PC-3 (cell line): ENCODE measurements at regions not wholly inside any gene's neighbourhood (a gene's known extent, or its start where the extent isn't known, plus 50 kb on each side); places are given as distances from the start of the nearest gene placed in this dataset.

Source experiments
- ATAC-seq: fragments of 200-7000 bp; cut with Tn5 transposase; 2 replicates; pipeline ENCODE4 v1.9.1; 2020; ENCODE audit warnings: mild to moderate bottlenecking, moderate library complexity
- BruUV-seq: library from RNA; stranded (reverse); fragments of 400-500 nt; replicated peaks from 2 replicates; lab custom pipeline; 2021; lab: Mats Ljungman, UMichigan
- CTCF ChIA-PET: fragments of 300-600 bp; sonication (Branson Sonifier 250); formaldehyde crosslinking; loops from one replicate; lab custom pipeline; 2022; ENCODE audit warnings: antibody characterized with exemption; lab: Charles Lee
- POLR2A ChIA-PET: fragments of 300-600 bp; sonication (Branson Sonifier 250); formaldehyde crosslinking; loops from one replicate; lab custom pipeline; 2022; ENCODE audit warnings: antibody characterized with exemption; ENCODE audit not compliant: unreplicated experiment; lab: Charles Lee
- DNase-seq: peaks from one replicate; pipeline ENCODE4 v3.0.0-alpha.2; 2015
- H2AFZ ChIP-seq: fragments of 300-600 bp; sonication (generic); 2 replicates; pipeline ENCODE4 v1.6.0; 2016; ENCODE audit warnings: antibody characterized with exemption, low read length
- H3F3A ChIP-seq: fragments of 300-600 bp; sonication (generic); one replicate; pipeline ENCODE4 v1.6.0; 2017; ENCODE audit warnings: antibody characterized with exemption, low read length, control low read depth, mild to moderate bottlenecking; ENCODE audit not compliant: unreplicated experiment
- H3K27ac ChIP-seq: fragments of 300-600 bp; sonication (generic); 2 replicates; pipeline ENCODE4 v1.5.1; 2016; ENCODE audit warnings: mild to moderate bottlenecking, low read length
- H3K27me3 ChIP-seq: fragments of 300-600 bp; sonication (generic); 2 replicates; pipeline ENCODE4 v1.6.1; 2016; ENCODE audit warnings: low read length, mixed read lengths
- H3K36me3 ChIP-seq: fragments of 300-600 bp; sonication (generic); 2 replicates; pipeline ENCODE4 v1.6.1; 2016; ENCODE audit warnings: low read depth, mixed run types, low read length, mixed read lengths
- H3K4me1 ChIP-seq: fragments of 300-600 bp; sonication (generic); 2 replicates; pipeline ENCODE4 v1.5.1; 2016; ENCODE audit warnings: low read length; ENCODE audit not compliant: insufficient read depth
- H3K4me2 ChIP-seq: fragments of 300-600 bp; sonication (generic); 2 replicates; pipeline ENCODE4 v1.6.0; 2016; ENCODE audit warnings: low read length
- H3K4me3 ChIP-seq: fragments of 300-600 bp; sonication (generic); 2 replicates; pipeline ENCODE4 v1.5.1; 2016; ENCODE audit warnings: mild to moderate bottlenecking, low read length, mixed read lengths
- H3K79me2 ChIP-seq: fragments of 300-600 bp; sonication (generic); 2 replicates; pipeline ENCODE4 v1.6.1; 2017; ENCODE audit warnings: low read length, mixed read lengths
- H3K9ac ChIP-seq: fragments of 300-600 bp; sonication (generic); 2 replicates; pipeline ENCODE4 v1.6.0; 2016; ENCODE audit warnings: mild to moderate bottlenecking, low read length
- H3K9me2 ChIP-seq: fragments of 300-600 bp; sonication (generic); replicated peaks from 2 replicates; pipeline ENCODE4 v1.6.1; 2016; ENCODE audit warnings: mixed run types, low read length, mixed read lengths
- H3K9me3 ChIP-seq: fragments of 300-600 bp; sonication (generic); 2 replicates; pipeline ENCODE4 v1.6.1; 2016; ENCODE audit warnings: low read length, mixed read lengths
- H4K20me1 ChIP-seq: fragments of 300-600 bp; sonication (generic); 2 replicates; pipeline ENCODE4 v1.6.1; 2016; ENCODE audit warnings: low read length, mixed read lengths
- CTCF ChIP-seq: fragments of 300-600 bp; sonication (generic); conservative IDR thresholded peaks from 2 replicates; pipeline ENCODE4 v1.5.1; 2017; ENCODE audit warnings: antibody characterized with exemption, low read depth, mild to moderate bottlenecking, low read length
- EZH2 ChIP-seq: fragments of 300-600 bp; sonication (generic); IDR thresholded peaks from one replicate; pipeline ENCODE4 v1.6.1; 2017; ENCODE audit warnings: antibody characterized with exemption, mild to moderate bottlenecking, low read length; ENCODE audit not compliant: unreplicated experiment
- EZH2phosphoT487 ChIP-seq: fragments of 300-600 bp; sonication (generic); IDR thresholded peaks from 2 replicates; pipeline ENCODE4 v1.6.1; 2018; ENCODE audit warnings: mild to moderate bottlenecking, antibody characterized with exemption, low read length, borderline replicate concordance
- intact Hi-C: fragments of 100-400 bp; cut with micrococcal nuclease; formaldehyde crosslinking; loops from 2 replicates; pipeline ENCODE4 v1.9.0; 2023

GRCh38 chr11:112901924-112902323, 59.3 kb upstream of the NCAM1 start:
- H3K9me3 ChIP-seq, result no peaks in the 10 kb centered on the region
- no peaks in the 10 kb centered on the region for H3K79me2 ChIP-seq
- H4K20me1 ChIP-seq, result no peaks in the 10 kb centered on the region
- ChIA-PET CTCF (no interaction called here), POLR2A (no interaction called here)
- intact Hi-C loops, result no loop called here
- H3K27me3 ChIP-seq, result no peaks in the 10 kb centered on the region
- H3K27ac ChIP-seq, result no peak overlapping the region
- no peaks in the 10 kb centered on the region for H3F3A ChIP-seq
- H3K4me2 ChIP-seq, result no peak overlapping the region
- H3K9me2 ChIP-seq, result no peaks in the 10 kb centered on the region
- no peak for TF ChIP-seq CTCF
- TF ChIP-seq EZH2, result no peak
- no peak for TF ChIP-seq EZH2phosphoT487
- DNase-seq (no peak), ATAC-seq (no peak)
- no peaks in the 10 kb centered on the region for H3K4me1 ChIP-seq
- H3K4me3 ChIP-seq, result no peak overlapping the region
- no peak overlapping the region for H3K9ac ChIP-seq
- H3K36me3 ChIP-seq, result no peaks in the 10 kb centered on the region
- no peak overlapping the region for H2AFZ ChIP-seq
- BruUV-seq, result no TSS peak

GRCh38 chr11:112902361-112903011, 58.7 kb upstream of the NCAM1 start:
- intact Hi-C loops, result no loop called here
- no peak for ATAC-seq

More at GRCh38 chr11:112902361-112903011, 58.7 kb upstream of the NCAM1 start:
- H3K4me3 ChIP-seq, result no peak overlapping the region
- no peaks in the 10 kb centered on the region for H3K36me3 ChIP-seq
- H3K4me2 ChIP-seq, result no peak overlapping the region
- no peak overlapping the region for H3K27ac ChIP-seq
- H4K20me1 ChIP-seq, result no peaks in the 10 kb centered on the region
- TF ChIP-seq EZH2 (no peak), EZH2phosphoT487 (no peak), CTCF (no peak)
- no peak overlapping the region for H2AFZ ChIP-seq
- ChIA-PET CTCF (no interaction called here), POLR2A (no interaction called here)
- H3K9me2 ChIP-seq, result no peaks in the 10 kb centered on the region
- no peaks in the 10 kb centered on the region for H3K79me2 ChIP-seq
- no peak overlapping the region for H3K9ac ChIP-seq
- no peaks in the 10 kb centered on the region for H3F3A ChIP-seq
- DNase-seq, result no peak
- H3K27me3 ChIP-seq, result peaks cover 3% of the 10 kb centered on the region; the same call in 1 of the 2 replicates
- no peaks in the 10 kb centered on the region for H3K9me3 ChIP-seq
- BruUV-seq, result no TSS peak
- no peaks in the 10 kb centered on the region for H3K4me1 ChIP-seq
